NCI-H748 (cell line): ENCODE measurements at regions not wholly inside any gene's neighbourhood (a gene's known extent, or its start where the extent isn't known, plus 50 kb on each side); places are given as distances from the start of the nearest gene placed in this dataset.
"Not testable (repeated sequence)": the region's sequence is repeated elsewhere in the genome, so short reads cannot be mapped to it uniquely, and the experiment has no call there.

Source experiments
- DNase-seq: peaks from one replicate; lab custom pipeline; 2025; ENCODE audit not compliant: unreplicated experiment; lab: John Stamatoyannopoulos, UW

GRCh38 chr9:96067004-96067403 lies 191.5 kb downstream of the ERCC6L2 start:
- DNase-seq = no peak

- DNase-seq = no peak
Observed at GRCh38 chr9:96065482-96066251, 190.2 kb downstream of the ERCC6L2 start.

DNA sequence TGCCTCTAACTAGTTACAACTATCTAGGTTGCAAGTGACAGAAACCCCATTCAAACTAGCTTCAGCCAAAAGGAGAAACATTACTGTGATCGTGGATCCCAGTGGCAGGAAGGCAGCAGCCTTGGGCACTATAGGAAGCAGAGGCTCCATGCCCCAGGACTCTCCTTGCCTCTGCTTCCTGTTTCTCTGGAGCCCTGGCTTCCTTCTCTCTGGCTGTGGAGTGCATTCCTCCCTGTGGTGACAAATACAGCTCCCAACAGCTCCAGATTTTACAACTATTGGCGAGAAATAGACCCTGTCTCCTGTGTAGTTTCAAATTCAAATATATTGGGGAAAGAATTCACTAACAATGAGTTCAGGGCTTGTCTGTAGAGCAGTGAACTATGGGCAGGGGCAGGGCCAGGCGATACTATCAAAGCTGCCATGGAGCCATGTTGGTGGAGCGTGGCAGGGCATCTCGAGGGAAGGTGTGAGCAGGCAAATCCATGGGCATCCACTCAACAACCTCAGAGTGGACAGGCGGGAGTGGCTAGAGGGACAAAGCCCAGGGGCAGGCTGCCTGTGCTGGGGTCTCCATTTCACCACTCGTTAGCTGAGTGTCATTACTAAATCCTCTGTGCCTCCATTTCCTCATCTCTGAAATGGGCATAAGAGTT lies 189.5 kb downstream of the ERCC6L2 start:
- no peak for DNase-seq

DNA sequence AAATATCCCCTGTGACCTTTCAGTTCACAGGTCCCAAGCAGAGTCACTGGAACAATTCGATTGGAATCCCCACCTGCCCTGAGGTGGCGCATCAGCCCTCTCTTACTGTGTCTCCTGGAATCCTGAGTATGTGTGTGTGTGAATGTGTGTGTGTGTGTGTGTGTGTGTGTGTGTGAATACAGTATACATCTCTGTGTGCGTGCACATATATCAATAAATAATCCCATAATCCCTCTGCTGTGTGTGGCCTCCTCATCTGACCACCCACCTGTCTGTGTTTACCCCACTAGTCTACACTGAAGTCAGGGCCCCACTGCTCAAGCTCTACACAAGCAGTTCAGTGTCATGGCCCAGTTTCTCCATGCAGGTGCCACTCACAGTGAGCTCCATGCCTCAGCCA lies 187.4 kb downstream of the ERCC6L2 start:
- no peak for DNase-seq

DNA sequence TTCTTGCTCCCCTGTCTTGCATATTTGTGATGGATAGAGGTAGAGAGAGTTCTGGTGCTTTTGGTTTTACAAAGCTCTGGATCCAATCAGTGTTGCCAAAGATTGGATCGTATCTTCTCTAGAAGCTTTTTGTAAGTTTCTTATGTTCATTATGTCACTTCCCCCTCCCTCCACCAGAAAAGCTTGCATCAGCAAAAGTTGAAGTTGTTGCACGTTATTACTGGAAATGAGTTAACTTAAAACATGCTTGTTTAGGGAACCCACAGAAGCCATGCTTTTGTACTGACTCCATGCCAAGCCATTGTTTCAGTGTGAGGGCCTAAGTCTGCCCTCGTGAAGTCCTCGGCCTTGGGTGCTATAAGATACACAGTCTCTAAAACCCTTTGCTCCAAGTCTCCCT lies 186.5 kb downstream of the ERCC6L2 start:
- no peak for DNase-seq

DNA sequence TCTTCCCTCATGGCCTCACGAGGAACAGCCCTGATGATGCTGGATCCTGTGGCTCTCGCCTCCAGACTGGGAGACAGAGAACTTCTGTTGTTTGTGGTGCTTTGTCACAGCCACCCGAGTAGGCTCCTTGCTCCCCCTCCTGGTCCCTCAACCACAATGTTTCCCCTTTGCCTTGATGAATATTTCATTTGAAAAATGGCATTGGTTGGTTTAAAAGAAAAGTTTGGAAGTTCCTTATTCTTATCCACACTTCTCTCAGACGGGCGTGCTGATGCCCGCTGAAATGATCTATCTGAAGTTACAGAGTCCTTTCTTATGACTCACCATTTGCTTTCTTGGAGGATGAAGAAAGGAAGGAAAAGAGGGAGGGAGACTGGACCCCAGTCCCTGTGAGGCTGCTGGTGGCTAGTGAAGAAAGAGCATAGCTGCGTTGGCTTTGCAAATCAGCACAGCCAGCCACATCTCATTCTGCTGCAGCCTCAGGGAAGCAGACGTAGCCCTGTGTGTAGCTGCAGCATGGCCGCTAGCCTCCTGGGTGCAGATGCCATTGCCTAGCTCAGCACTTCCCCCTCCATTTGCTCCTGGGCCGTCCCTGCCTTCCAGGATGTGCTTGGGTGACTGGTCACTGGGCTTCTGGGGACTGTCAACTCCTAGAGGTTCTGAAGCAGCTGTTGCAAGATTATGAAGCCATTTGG lies 185.9 kb downstream of the ERCC6L2 start:
- DNase-seq = peak; percentile 58

- no peak for DNase-seq
Observed at GRCh38 chr9:96058218-96058617, 182.7 kb downstream of the ERCC6L2 start.

GRCh38 chr9:96057155-96057554 lies 181.7 kb downstream of the ERCC6L2 start:
- no peak for DNase-seq

- DNase-seq = no peak
Observed at GRCh38 chr9:96056226-96056625, 180.7 kb downstream of the ERCC6L2 start.

DNA sequence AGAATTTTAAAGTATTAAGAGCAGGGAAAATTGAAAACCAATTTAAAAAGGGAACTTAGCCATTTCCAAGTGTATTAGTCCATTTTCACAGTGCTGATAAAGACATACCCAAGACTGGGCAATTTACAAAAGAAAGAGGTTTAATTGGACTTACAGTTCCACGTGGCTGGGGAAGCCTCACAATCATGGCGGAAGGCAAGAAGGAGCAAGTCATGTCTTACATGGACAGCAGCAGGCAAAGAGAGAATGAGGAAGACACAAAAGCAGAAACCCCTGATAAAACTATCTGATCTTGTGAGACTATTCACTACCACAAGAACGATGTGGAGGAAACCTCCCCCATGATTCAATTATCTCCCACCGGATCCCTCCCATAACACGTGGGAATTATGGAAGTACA lies 178.8 kb downstream of the ERCC6L2 start:
- not testable (repeated sequence) for DNase-seq

DNA sequence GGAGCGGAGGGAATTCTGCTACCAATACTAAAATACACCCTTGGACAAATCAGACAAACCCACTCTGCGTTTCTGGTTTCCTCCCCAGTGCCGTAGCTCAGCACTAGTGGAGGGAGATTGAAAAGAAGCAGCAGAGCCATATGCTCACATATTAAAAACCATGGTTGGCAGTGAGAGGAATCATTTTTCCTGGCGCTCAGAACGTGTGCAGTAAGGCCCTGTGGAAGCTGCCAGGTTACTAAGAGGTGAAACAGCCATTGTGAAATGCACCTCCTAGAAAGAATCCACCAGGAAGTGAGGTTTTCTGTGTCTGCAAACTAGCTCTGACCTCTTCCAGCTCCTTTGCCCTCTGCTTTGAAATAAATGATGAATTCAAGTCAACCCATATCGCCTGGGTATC lies 177.2 kb downstream of the ERCC6L2 start:
- DNase-seq = no peak

DNA sequence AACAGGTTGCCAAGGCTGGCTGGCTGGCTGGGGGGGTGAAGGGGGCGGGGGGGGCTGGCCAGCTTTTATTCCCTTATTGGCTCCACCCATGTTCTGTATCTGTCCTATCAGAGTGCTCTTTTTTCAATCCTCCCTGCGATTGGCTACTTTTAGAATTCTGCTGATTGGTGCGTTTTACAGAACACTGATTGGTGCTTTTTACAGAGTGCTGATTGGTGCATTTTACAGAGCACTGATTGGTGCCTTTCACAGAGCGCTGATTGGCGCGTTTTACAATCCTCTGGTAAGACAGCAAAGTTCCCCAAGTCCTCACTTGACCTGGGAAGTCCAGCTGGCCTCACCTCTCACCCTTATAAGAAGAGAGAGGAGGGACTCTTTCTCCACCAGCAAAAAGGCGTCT lies 175.9 kb downstream of the ERCC6L2 start:
- no peak for DNase-seq

- DNase-seq = no peak
Observed at GRCh38 chr9:96050861-96051155, 175.3 kb downstream of the ERCC6L2 start.

DNA sequence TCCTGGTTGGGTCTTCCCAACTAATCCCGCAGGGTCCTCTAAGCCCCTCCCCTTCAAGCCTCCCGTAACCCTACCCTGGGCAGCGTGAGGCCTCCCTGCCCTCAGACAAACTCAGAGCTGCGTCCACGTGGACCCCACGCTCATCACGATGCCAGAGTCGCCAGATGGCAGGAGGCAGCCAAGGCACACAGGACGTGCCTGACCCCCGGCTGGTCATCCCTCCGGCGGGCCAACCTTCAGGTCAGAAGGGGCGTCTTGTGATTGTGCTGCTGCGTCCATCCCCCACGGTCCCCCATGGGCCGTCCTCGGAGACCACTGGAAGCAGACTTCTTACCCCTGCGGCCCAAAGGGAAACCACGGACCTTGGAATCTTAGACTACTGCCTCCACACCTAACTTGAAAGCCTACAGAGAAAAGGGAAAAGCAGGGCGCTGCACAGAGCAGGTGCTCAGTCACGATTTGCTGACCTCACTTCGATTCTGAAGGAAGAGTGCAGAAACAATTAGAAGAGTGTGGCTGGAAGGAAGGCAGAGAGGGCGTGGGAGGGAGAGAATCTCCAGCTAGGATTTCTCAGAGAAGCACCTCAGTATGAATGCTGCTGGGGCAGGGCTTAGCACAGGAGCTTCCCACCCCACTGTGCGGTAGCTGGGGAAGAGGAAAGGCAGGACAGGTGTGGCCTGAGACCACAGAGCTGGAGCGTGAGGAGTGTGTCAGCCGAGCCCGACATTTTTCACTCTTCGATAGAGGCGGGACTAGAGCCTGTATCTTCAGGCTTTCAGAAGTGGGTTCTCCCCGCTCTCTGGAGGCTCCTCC lies 174.8 kb downstream of the ERCC6L2 start:
- DNase-seq = no peak

- DNase-seq = no peak
Observed at GRCh38 chr9:96048956-96049831, 173.7 kb downstream of the ERCC6L2 start.

- DNase-seq = no peak
Observed at GRCh38 chr9:96048104-96048955, 172.8 kb downstream of the ERCC6L2 start.

- no peak for DNase-seq
Observed at GRCh38 chr9:96047741-96048103, 172.2 kb downstream of the ERCC6L2 start.

DNA sequence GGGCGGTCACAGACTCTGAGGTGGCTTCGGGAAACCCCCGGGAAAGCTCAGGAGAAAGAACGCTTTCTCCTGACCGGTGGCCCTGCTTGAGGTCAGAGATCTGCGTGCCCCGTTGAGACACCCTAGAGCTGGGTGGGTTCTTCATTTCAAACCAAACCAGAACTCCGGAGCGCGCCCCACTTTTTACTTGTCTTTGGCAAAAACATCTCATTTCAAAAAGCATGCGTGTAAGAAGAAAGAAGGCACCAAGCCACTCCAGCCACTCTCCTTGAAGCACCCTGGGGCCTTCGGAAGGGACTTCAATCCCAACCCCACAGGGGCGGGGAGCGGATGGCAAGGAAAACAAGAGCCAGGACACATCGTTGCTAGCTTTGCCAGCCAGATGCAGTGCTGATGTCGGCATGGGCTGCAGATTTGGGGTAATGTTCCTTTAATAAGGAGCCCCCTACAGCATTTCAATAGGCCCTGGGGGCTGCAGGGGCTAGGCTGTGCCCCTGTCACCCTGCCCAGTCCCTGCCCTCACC lies 171.7 kb downstream of the ERCC6L2 start:
- DNase-seq = no peak

- DNase-seq = no peak
Observed at GRCh38 chr9:96045811-96046210, 170.3 kb downstream of the ERCC6L2 start.
